GM23338 (cell line): ENCODE measurements at regions not wholly inside any gene's neighbourhood (a gene's known extent, or its start where the extent isn't known, plus 50 kb on each side); places are given as distances from the start of the nearest gene placed in this dataset.

ENCODE experiments used
- ATAC-seq: fragments of 200-7000 bp; cut with Tn5 transposase; 3 replicates; pipeline ENCODE4 v1.9.1; 2020
- DNase-seq: peaks from one replicate; pipeline ENCODE4 v3.0.0-alpha.2; 2015; ENCODE audit warnings: low spot score
- H2AFZ ChIP-seq: fragments of 200-600 bp; sonication (generic); 2 replicates; pipeline ENCODE4 v1.8.0; 2016; ENCODE audit warnings: antibody characterized with exemption, mild to moderate bottlenecking, moderate library complexity
- H3F3A ChIP-seq: fragments of 200-600 bp; sonication (generic); replicated peaks from 2 replicates; pipeline ENCODE4 v1.8.0; 2017; ENCODE audit warnings: antibody characterized with exemption, mixed run types, low read depth
- H3K27ac ChIP-seq: fragments of 200-600 bp; sonication (generic); 2 replicates; pipeline ENCODE4 v1.6.1; 2016; ENCODE audit warnings: low read depth
- H3K27me3 ChIP-seq: fragments of 200-600 bp; sonication (generic); 2 replicates; pipeline ENCODE4 v1.8.0; 2016; ENCODE audit warnings: mild to moderate bottlenecking, mixed run types, moderate library complexity; ENCODE audit not compliant: insufficient read depth
- H3K36me3 ChIP-seq: fragments of 200-600 bp; sonication (generic); 2 replicates; pipeline ENCODE4 v1.8.0; 2016; ENCODE audit warnings: mild to moderate bottlenecking; ENCODE audit not compliant: insufficient read depth
- H3K4me1 ChIP-seq: fragments of 200-600 bp; sonication (generic); 2 replicates; pipeline ENCODE4 v1.8.0; 2016; ENCODE audit warnings: mild to moderate bottlenecking, moderate library complexity; ENCODE audit not compliant: insufficient read depth
- H3K4me2 ChIP-seq: fragments of 200-600 bp; sonication (generic); 2 replicates; pipeline ENCODE4 v1.7.1; 2017; ENCODE audit warnings: mixed run types
- H3K4me3 ChIP-seq: fragments of 200-600 bp; sonication (generic); 2 replicates; pipeline ENCODE4 v1.6.1; 2016; ENCODE audit warnings: mixed run types
- H3K79me2 ChIP-seq: fragments of 200-600 bp; sonication (generic); replicated peaks from 2 replicates; pipeline ENCODE4 v1.8.0; 2017; ENCODE audit warnings: mild to moderate bottlenecking; ENCODE audit not compliant: insufficient read depth
- H3K9me2 ChIP-seq: fragments of 200-600 bp; sonication (generic); 2 replicates; pipeline ENCODE4 v1.8.0; 2017; ENCODE audit not compliant: insufficient read depth
- H4K20me1 ChIP-seq: fragments of 200-600 bp; sonication (generic); replicated peaks from 2 replicates; pipeline ENCODE4 v1.8.0; 2017; ENCODE audit warnings: mild to moderate bottlenecking; ENCODE audit not compliant: insufficient read depth
- H3K27ac Mint-ChIP-seq: 2 replicates; pipeline ENCODE4 v1.8.0; 2020; ENCODE audit warnings: inconsistent platforms, mild to moderate bottlenecking, moderate library complexity, mixed read lengths
- H3K27me3 Mint-ChIP-seq: 3 replicates; pipeline ENCODE4 v1.8.0; 2022; ENCODE audit warnings: low read depth, mild to moderate bottlenecking, moderate library complexity, mixed read lengths, inconsistent platforms; ENCODE audit not compliant: insufficient read depth, poor library complexity
- H3K36me3 Mint-ChIP-seq: 3 replicates; pipeline ENCODE4 v1.8.0; 2021; ENCODE audit warnings: low read depth, mild to moderate bottlenecking, inconsistent platforms, moderate library complexity, mixed read lengths
- H3K4me1 Mint-ChIP-seq: 3 replicates; pipeline ENCODE4 v1.8.0; 2020; ENCODE audit warnings: mild to moderate bottlenecking, inconsistent platforms, mixed read lengths
- H3K4me3 Mint-ChIP-seq: 3 replicates; pipeline ENCODE4 v1.8.0; 2021; ENCODE audit warnings: moderate library complexity, mild to moderate bottlenecking, inconsistent platforms, mixed read lengths
- H3K9me3 Mint-ChIP-seq: 3 replicates; pipeline ENCODE4 v1.8.0; 2020; ENCODE audit warnings: moderate library complexity, mild to moderate bottlenecking, inconsistent platforms, mixed read lengths
- CREB1 ChIP-seq: fragments of 250-450 bp; sonication (Bioruptor Pico); IDR thresholded peaks from 2 replicates; pipeline ENCODE4 v1.5.0; 2020; ENCODE audit warnings: low read depth, mild to moderate bottlenecking, moderate library complexity
- EZH2 ChIP-seq: fragments of 200-600 bp; sonication (generic); IDR thresholded peaks from one replicate; pipeline ENCODE4 v1.8.0; 2017; ENCODE audit warnings: antibody characterized with exemption, mild to moderate bottlenecking, low read depth; ENCODE audit not compliant: unreplicated experiment
- JUNB ChIP-seq: IDR thresholded peaks from one replicate; pipeline ENCODE4 v1.6.1; 2016; ENCODE audit warnings: antibody characterized with exemption; ENCODE audit not compliant: unreplicated experiment
- REST ChIP-seq: IDR thresholded peaks from one replicate; pipeline ENCODE4 v1.6.1; 2018; ENCODE audit warnings: antibody characterized with exemption; ENCODE audit not compliant: unreplicated experiment
- STAT1 ChIP-seq: IDR thresholded peaks from one replicate; pipeline ENCODE4 v1.6.1; 2016; ENCODE audit warnings: antibody characterized with exemption; ENCODE audit not compliant: unreplicated experiment
- ZNF114 ChIP-seq: fragments of 250-450 bp; sonication (Bioruptor Pico); IDR thresholded peaks from 2 replicates; pipeline ENCODE4 v1.5.0; 2020; ENCODE audit warnings: mild to moderate bottlenecking, moderate library complexity
- ZNF331 ChIP-seq: fragments of 250-450 bp; sonication (Bioruptor Pico); IDR thresholded peaks from 2 replicates; pipeline ENCODE4 v1.5.0; 2020; ENCODE audit warnings: low read depth, mild to moderate bottlenecking, moderate library complexity
- ZNF462 ChIP-seq: fragments of 250-450 bp; sonication (Bioruptor Pico); IDR thresholded peaks from 2 replicates; pipeline ENCODE4 v1.5.0; 2020; ENCODE audit warnings: mild to moderate bottlenecking, moderate library complexity

- Mint-ChIP-seq H3K9me3 (no peaks in the 10 kb centered on the region), H3K27me3 (peaks cover 4% of the 10 kb centered on the region), H3K4me3 (no peak overlapping the region), H3K4me1 (peaks cover 3% of the 10 kb centered on the region; the same call in 2 of the 3 replicates), H3K36me3 (no peaks in the 10 kb centered on the region), H3K27ac (no peak overlapping the region)
- no peak overlapping the region for H3K27ac ChIP-seq
- H3K27me3 ChIP-seq, result no peaks in the 10 kb centered on the region
- H3K4me2 ChIP-seq, result no peak overlapping the region
- no peaks in the 10 kb centered on the region for H4K20me1 ChIP-seq
- H3K4me3 ChIP-seq, result no peak overlapping the region
- H3K9me2 ChIP-seq, result peaks cover 3% of the 10 kb centered on the region; the same call in 1 of the 2 replicates
- no peaks in the 10 kb centered on the region for H3K4me1 ChIP-seq
- TF ChIP-seq ZNF331 (CRISPR knock-in tag) (no peak), CREB1 (CRISPR knock-in tag) (no peak), STAT1 (no peak), ZNF114 (CRISPR knock-in tag) (no peak), EZH2 (no peak), JUNB (no peak), ZNF462 (CRISPR knock-in tag) (no peak), REST (no peak)
- no peaks in the 10 kb centered on the region for H3K79me2 ChIP-seq
- no peaks in the 10 kb centered on the region for H3K36me3 ChIP-seq
- ATAC-seq, result no peak
- no peak overlapping the region; the same call in 1 of the 2 replicates for H2AFZ ChIP-seq
- no peaks in the 10 kb centered on the region for H3F3A ChIP-seq
- no peak for DNase-seq
Measured at GRCh38 chr3:102573483-102574028, 138.7 kb downstream of the ZPLD1 start.
